ENCODE measurements at regions not wholly inside any gene's neighbourhood (a gene's known extent, or its start where the extent isn't known, plus 50 kb on each side); places are given as distances from the start of the nearest gene placed in this dataset.
"Not testable (repeated sequence)": the region's sequence is repeated elsewhere in the genome, so short reads cannot be mapped to it uniquely, and the experiment has no call there.

GRCh38 chr14:56057071-56057741 lies 61.0 kb upstream of the PELI2 start:
- DNase-seq (ENCODE audit: low read depth, low spot score) = no peak
- no peaks in the 10 kb centered on the region for H3K27me3 ChIP-seq (ENCODE audit: insufficient read depth, insufficient read length)

GRCh38 chr14:56057767-56058166 lies 60.4 kb upstream of the PELI2 start:
- Histone ChIP-seq H3K9ac (ENCODE audit: insufficient read length, low read depth) (no peak overlapping the region), H3K9me3 (ENCODE audit: insufficient read depth, low read length) (no peaks in the 10 kb centered on the region), H3K4me1 (ENCODE audit: insufficient read depth, insufficient read length) (no peaks in the 10 kb centered on the region), H3K27me3 (ENCODE audit: insufficient read depth, insufficient read length) (no peaks in the 10 kb centered on the region), H3K36me3 (ENCODE audit: insufficient read depth, insufficient read length, low read length) (no peaks in the 10 kb centered on the region), H3K4me3 (ENCODE audit: insufficient read length, low read depth) (no peak overlapping the region)
- TF ChIP-seq SUZ12 (IDR thresholded peaks at IDR 0.05; ENCODE audit: extremely low read depth, insufficient read depth, insufficient read length) (no peak), YY1 (IDR thresholded peaks at IDR 0.05; ENCODE audit: insufficient read depth, insufficient read length) (no peak), ZNF274 (IDR thresholded peaks at IDR 0.05; ENCODE audit: low read depth, low read length) (no peak)
- DNase-seq (ENCODE audit: low read depth, low spot score) = no peak

More at GRCh38 chr14:56057071-56057741, 61.0 kb upstream of the PELI2 start:
- no peak overlapping the region for H3K9ac ChIP-seq (ENCODE audit: insufficient read length, low read depth)
- no peaks in the 10 kb centered on the region for H3K9me3 ChIP-seq (ENCODE audit: insufficient read depth, low read length)
- no peaks in the 10 kb centered on the region for H3K36me3 ChIP-seq (ENCODE audit: insufficient read depth, insufficient read length, low read length)
- no peak overlapping the region for H3K4me3 ChIP-seq (ENCODE audit: insufficient read length, low read depth)
- no peaks in the 10 kb centered on the region for H3K4me1 ChIP-seq (ENCODE audit: insufficient read depth, insufficient read length)
- no peak for TF ChIP-seq SUZ12 (IDR thresholded peaks at IDR 0.05; ENCODE audit: extremely low read depth, insufficient read depth, insufficient read length)

GRCh38 chr14:56059054-56059453 lies 59.2 kb upstream of the PELI2 start:
- no peaks in the 10 kb centered on the region for H3K27me3 ChIP-seq (ENCODE audit: insufficient read depth, insufficient read length)
- H3K4me1 ChIP-seq (ENCODE audit: insufficient read depth, insufficient read length) = no peaks in the 10 kb centered on the region
- no peak overlapping the region for H3K9ac ChIP-seq (ENCODE audit: insufficient read length, low read depth)
- no peak for DNase-seq (ENCODE audit: low read depth, low spot score)
- H3K9me3 ChIP-seq (ENCODE audit: insufficient read depth, low read length) = no peaks in the 10 kb centered on the region
- TF ChIP-seq ZNF274 (IDR thresholded peaks at IDR 0.05; ENCODE audit: low read depth, low read length) (no peak), SUZ12 (IDR thresholded peaks at IDR 0.05; ENCODE audit: extremely low read depth, insufficient read depth, insufficient read length) (no peak), YY1 (IDR thresholded peaks at IDR 0.05; ENCODE audit: insufficient read depth, insufficient read length) (no peak)
- no peak overlapping the region for H3K4me3 ChIP-seq (ENCODE audit: insufficient read length, low read depth)
- H3K36me3 ChIP-seq (ENCODE audit: insufficient read depth, insufficient read length, low read length) = no peaks in the 10 kb centered on the region

GRCh38 chr14:56061051-56061450 lies 57.2 kb upstream of the PELI2 start:
- no peaks in the 10 kb centered on the region for H3K27me3 ChIP-seq (ENCODE audit: insufficient read depth, insufficient read length)
- H3K9me3 ChIP-seq (ENCODE audit: insufficient read depth, low read length) = no peaks in the 10 kb centered on the region
- no peak for TF ChIP-seq ZNF274 (IDR thresholded peaks at IDR 0.05; ENCODE audit: low read depth, low read length)
- TF ChIP-seq YY1 (IDR thresholded peaks at IDR 0.05; ENCODE audit: insufficient read depth, insufficient read length) = no peak
- TF ChIP-seq SUZ12 (IDR thresholded peaks at IDR 0.05; ENCODE audit: extremely low read depth, insufficient read depth, insufficient read length) = no peak
- no peaks in the 10 kb centered on the region for H3K36me3 ChIP-seq (ENCODE audit: insufficient read depth, insufficient read length, low read length)
- no peak for DNase-seq (ENCODE audit: low read depth, low spot score)
- no peak overlapping the region for H3K9ac ChIP-seq (ENCODE audit: insufficient read length, low read depth)
- H3K4me1 ChIP-seq (ENCODE audit: insufficient read depth, insufficient read length) = no peaks in the 10 kb centered on the region
- no peak overlapping the region for H3K4me3 ChIP-seq (ENCODE audit: insufficient read length, low read depth)

GRCh38 chr14:56063131-56063530 lies 55.1 kb upstream of the PELI2 start:
- Histone ChIP-seq H3K4me3 (ENCODE audit: insufficient read length, low read depth) (no peak overlapping the region), H3K36me3 (ENCODE audit: insufficient read depth, insufficient read length, low read length) (no peaks in the 10 kb centered on the region), H3K9me3 (ENCODE audit: insufficient read depth, low read length) (no peaks in the 10 kb centered on the region), H3K9ac (ENCODE audit: insufficient read length, low read depth) (no peak overlapping the region), H3K27me3 (ENCODE audit: insufficient read depth, insufficient read length) (no peaks in the 10 kb centered on the region), H3K4me1 (ENCODE audit: insufficient read depth, insufficient read length) (no peaks in the 10 kb centered on the region)
- no peak for DNase-seq (ENCODE audit: low read depth, low spot score)
- no peak for TF ChIP-seq SUZ12 (IDR thresholded peaks at IDR 0.05; ENCODE audit: extremely low read depth, insufficient read depth, insufficient read length)
- no peak for TF ChIP-seq ZNF274 (IDR thresholded peaks at IDR 0.05; ENCODE audit: low read depth, low read length)
- TF ChIP-seq YY1 (IDR thresholded peaks at IDR 0.05; ENCODE audit: insufficient read depth, insufficient read length) = no peak

GRCh38 chr14:56064513-56064912 lies 53.7 kb upstream of the PELI2 start:
- TF ChIP-seq SUZ12 (IDR thresholded peaks at IDR 0.05; ENCODE audit: extremely low read depth, insufficient read depth, insufficient read length) (no peak), ZNF274 (IDR thresholded peaks at IDR 0.05; ENCODE audit: low read depth, low read length) (no peak), YY1 (IDR thresholded peaks at IDR 0.05; ENCODE audit: insufficient read depth, insufficient read length) (no peak)

GRCh38 chr14:56065199-56065598 lies 53.0 kb upstream of the PELI2 start:
- DNase-seq (ENCODE audit: low read depth, low spot score); H3K36me3 ChIP-seq (ENCODE audit: insufficient read depth, insufficient read length, low read length): not testable (repeated sequence)

More at GRCh38 chr14:56064513-56064912, 53.7 kb upstream of the PELI2 start:
- H3K9ac ChIP-seq (ENCODE audit: insufficient read length, low read depth) = no peak overlapping the region
- no peaks in the 10 kb centered on the region for H3K36me3 ChIP-seq (ENCODE audit: insufficient read depth, insufficient read length, low read length)
- no peaks in the 10 kb centered on the region for H3K9me3 ChIP-seq (ENCODE audit: insufficient read depth, low read length)
- H3K4me3 ChIP-seq (ENCODE audit: insufficient read length, low read depth) = no peak overlapping the region
- no peaks in the 10 kb centered on the region for H3K27me3 ChIP-seq (ENCODE audit: insufficient read depth, insufficient read length)
- no peaks in the 10 kb centered on the region for H3K4me1 ChIP-seq (ENCODE audit: insufficient read depth, insufficient read length)
- no peak for DNase-seq (ENCODE audit: low read depth, low spot score)

More at GRCh38 chr14:56065199-56065598, 53.0 kb upstream of the PELI2 start:
- not testable (repeated sequence) for H3K9ac ChIP-seq (ENCODE audit: insufficient read length, low read depth); H3K4me1 ChIP-seq (ENCODE audit: insufficient read depth, insufficient read length); H3K4me3 ChIP-seq (ENCODE audit: insufficient read length, low read depth); H3K27me3 ChIP-seq (ENCODE audit: insufficient read depth, insufficient read length); H3K9me3 ChIP-seq (ENCODE audit: insufficient read depth, low read length)
